HuH-7 (cell line): ENCODE measurements at regions not wholly inside any gene's neighbourhood (a gene's known extent, or its start where the extent isn't known, plus 50 kb on each side); places are given as distances from the start of the nearest gene placed in this dataset.
"Not testable (repeated sequence)": the region's sequence is repeated elsewhere in the genome, so short reads cannot be mapped to it uniquely, and the experiment has no call there.

Experiments
- DNase-seq: peaks from one replicate; pipeline ENCODE4 v3.0.0; 2011; ENCODE audit warnings: low spot score

GRCh38 chr2:144942516-144943256 is 422.8 kb upstream of the ZEB2 start:
- no peak for DNase-seq

- no peak for DNase-seq
Measured at GRCh38 chr2:144941743-144942488, 422.0 kb upstream of the ZEB2 start.

- no peak for DNase-seq
Measured at GRCh38 chr2:144939590-144939989, 419.7 kb upstream of the ZEB2 start.

- DNase-seq: no peak
Measured at GRCh38 chr2:144937910-144938709, 418.2 kb upstream of the ZEB2 start.

- DNase-seq: no peak
Measured at GRCh38 chr2:144937066-144937465, 417.1 kb upstream of the ZEB2 start.

- no peak for DNase-seq
Measured at GRCh38 chr2:144936442-144936841, 416.5 kb upstream of the ZEB2 start.

- DNase-seq: no peak
Measured at GRCh38 chr2:144935736-144936135, 415.8 kb upstream of the ZEB2 start.

GRCh38 chr2:144935191-144935590 is 415.3 kb upstream of the ZEB2 start:
- no peak for DNase-seq

GRCh38 chr2:144931960-144932359 is 412.0 kb upstream of the ZEB2 start:
- no peak for DNase-seq

- DNase-seq: no peak
Measured at GRCh38 chr2:144931480-144931879, 411.6 kb upstream of the ZEB2 start.

- no peak for DNase-seq
Measured at GRCh38 chr2:144927429-144927828, 407.5 kb upstream of the ZEB2 start.

- DNase-seq: no peak
Measured at GRCh38 chr2:144925886-144926285, 406.0 kb upstream of the ZEB2 start.

GRCh38 chr2:144924827-144925226 is 404.9 kb upstream of the ZEB2 start:
- DNase-seq: no peak

- no peak for DNase-seq
Measured at GRCh38 chr2:144922519-144922918, 402.6 kb upstream of the ZEB2 start.

- no peak for DNase-seq
Measured at GRCh38 chr2:144920755-144921530, 401.0 kb upstream of the ZEB2 start.

GRCh38 chr2:144914622-144915318 is 394.9 kb upstream of the ZEB2 start:
- no peak for DNase-seq

- no peak for DNase-seq
Measured at GRCh38 chr2:144914113-144914512, 394.2 kb upstream of the ZEB2 start.

GRCh38 chr2:144912206-144912605 is 392.3 kb upstream of the ZEB2 start:
- no peak for DNase-seq

GRCh38 chr2:144905956-144906355 is 386.0 kb upstream of the ZEB2 start:
- DNase-seq: no peak

- no peak for DNase-seq
Measured at GRCh38 chr2:144904612-144905011, 384.7 kb upstream of the ZEB2 start.

GRCh38 chr2:144903045-144903444 is 383.1 kb upstream of the ZEB2 start:
- not testable (repeated sequence) for DNase-seq
